ENCODE measurements at regions not wholly inside any gene's neighbourhood (a gene's known extent, or its start where the extent isn't known, plus 50 kb on each side); places are given as distances from the start of the nearest gene placed in this dataset.

DNA sequence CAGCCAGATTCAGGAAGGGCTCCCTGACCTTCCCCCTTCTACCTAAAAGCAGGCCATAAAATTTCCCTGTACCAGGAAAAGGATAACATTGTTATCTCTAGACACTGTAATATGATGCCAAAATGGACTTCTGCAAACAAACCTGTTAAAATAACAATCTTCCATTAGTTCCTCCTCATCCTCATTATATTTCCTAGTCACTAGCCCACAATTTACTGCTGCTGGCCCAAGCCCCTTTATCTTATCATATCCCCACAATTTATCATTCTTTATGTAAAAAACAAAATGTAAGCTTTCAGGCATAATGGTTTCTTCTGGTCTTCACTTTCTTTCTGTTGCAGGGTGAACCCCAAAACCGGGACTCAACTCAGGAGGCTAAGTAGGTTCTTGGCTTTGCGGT is 1132.1 kb upstream of the CNTN5 start:
- no peak overlapping the region for H3K4me3 ChIP-seq (ENCODE audit: control insufficient read depth in 2 of 3, extremely low read depth in 1 of 3, insufficient read depth in 2 of 3, low read depth in 1 of 3, low read length in 3 of 3)
- H3K36me3 ChIP-seq (ENCODE audit: control insufficient read depth in 2 of 2, extremely low read depth in 1 of 2, insufficient read depth in 2 of 2, low read length in 2 of 2), result no peaks in the 10 kb centered on the region
- H2AFZ ChIP-seq (ENCODE audit: control insufficient read depth, low read length), result no peak overlapping the region
- TF ChIP-seq EZH2 (IDR thresholded peaks at IDR 0.05; ENCODE audit: low read length), result no peak
- TF ChIP-seq, protein P1, sequence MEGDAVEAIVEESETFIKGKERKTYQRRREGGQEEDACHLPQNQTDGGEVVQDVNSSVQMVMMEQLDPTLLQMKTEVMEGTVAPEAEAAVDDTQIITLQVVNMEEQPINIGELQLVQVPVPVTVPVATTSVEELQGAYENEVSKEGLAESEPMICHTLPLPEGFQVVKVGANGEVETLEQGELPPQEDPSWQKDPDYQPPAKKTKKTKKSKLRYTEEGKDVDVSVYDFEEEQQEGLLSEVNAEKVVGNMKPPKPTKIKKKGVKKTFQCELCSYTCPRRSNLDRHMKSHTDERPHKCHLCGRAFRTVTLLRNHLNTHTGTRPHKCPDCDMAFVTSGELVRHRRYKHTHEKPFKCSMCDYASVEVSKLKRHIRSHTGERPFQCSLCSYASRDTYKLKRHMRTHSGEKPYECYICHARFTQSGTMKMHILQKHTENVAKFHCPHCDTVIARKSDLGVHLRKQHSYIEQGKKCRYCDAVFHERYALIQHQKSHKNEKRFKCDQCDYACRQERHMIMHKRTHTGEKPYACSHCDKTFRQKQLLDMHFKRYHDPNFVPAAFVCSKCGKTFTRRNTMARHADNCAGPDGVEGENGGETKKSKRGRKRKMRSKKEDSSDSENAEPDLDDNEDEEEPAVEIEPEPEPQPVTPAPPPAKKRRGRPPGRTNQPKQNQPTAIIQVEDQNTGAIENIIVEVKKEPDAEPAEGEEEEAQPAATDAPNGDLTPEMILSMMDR (optimal IDR thresholded peaks at IDR 0.05 in 1 of 3, IDR thresholded peaks at IDR 0.05 in 1 of 3, conservative IDR thresholded peaks at IDR 0.05 in 1 of 3; ENCODE audit: extremely low read depth in 1 of 3, insufficient read depth in 2 of 3, low read length in 3 of 3), result no peak
- H3K9me1 ChIP-seq (ENCODE audit: control insufficient read depth, extremely low read depth, insufficient read depth, low read length), result no peaks in the 10 kb centered on the region
- FAIRE-seq, result no peak
- H3K27ac ChIP-seq (ENCODE audit: control insufficient read depth, insufficient read depth, low read length), result no peak overlapping the region
- H3K79me2 ChIP-seq (ENCODE audit: control insufficient read depth, insufficient read depth, low read length), result no peaks in the 10 kb centered on the region
- H3K9me3 ChIP-seq (ENCODE audit: control insufficient read depth, low read depth, low read length), result no peaks in the 10 kb centered on the region
- H3K9ac ChIP-seq (ENCODE audit: control insufficient read depth, extremely low read depth, insufficient read depth, low read length), result no peak overlapping the region
- DNase-seq (ENCODE audit: low read depth, low spot score), result no peak
- no peaks in the 10 kb centered on the region for H4K20me1 ChIP-seq (ENCODE audit: control insufficient read depth, extremely low read depth, insufficient read depth, low read length)
- H3K4me2 ChIP-seq (ENCODE audit: control insufficient read depth, extremely low read depth, insufficient read depth, low read depth, low read length), result no peak overlapping the region
- H3K27me3 ChIP-seq (ENCODE audit: control insufficient read depth, extremely low read depth, insufficient read depth, low read length), result no peaks in the 10 kb centered on the region
- H3K4me1 ChIP-seq (ENCODE audit: control insufficient read depth, extremely low read depth, insufficient read depth, low read length), result no peaks in the 10 kb centered on the region
- dilution Hi-C loops (cut with MboI; ENCODE audit: extremely low pct_ligation_motif_present, low sequenced_read_pairs), result no loop called here

DNA sequence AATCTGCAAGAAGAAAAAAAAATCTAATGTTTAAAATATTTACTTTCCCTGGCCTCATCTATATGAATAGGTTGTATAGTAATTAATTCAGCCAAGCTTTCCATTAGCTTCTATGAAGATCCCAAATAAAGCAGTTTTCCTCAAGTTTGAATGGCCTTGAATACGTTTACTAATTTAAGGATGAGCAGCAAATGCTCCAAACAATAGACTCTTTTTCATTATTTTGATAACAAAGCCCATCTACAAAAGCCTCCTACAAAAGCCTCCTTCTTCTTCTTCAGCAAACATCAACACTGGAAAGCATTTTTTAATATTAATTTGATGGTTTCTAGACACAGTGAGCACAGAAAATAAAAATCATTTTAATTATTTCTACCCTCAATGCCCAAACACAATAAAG is 1130.3 kb upstream of the CNTN5 start:
- Histone ChIP-seq H3K27ac (ENCODE audit: control insufficient read depth, insufficient read depth, low read length) (no peak overlapping the region), H3K27me3 (ENCODE audit: control insufficient read depth, extremely low read depth, insufficient read depth, low read length) (no peaks in the 10 kb centered on the region), H3K79me2 (ENCODE audit: control insufficient read depth, insufficient read depth, low read length) (no peaks in the 10 kb centered on the region), H3K9ac (ENCODE audit: control insufficient read depth, extremely low read depth, insufficient read depth, low read length) (no peak overlapping the region), H3K4me1 (ENCODE audit: control insufficient read depth, extremely low read depth, insufficient read depth, low read length) (no peaks in the 10 kb centered on the region), H3K4me2 (ENCODE audit: control insufficient read depth, extremely low read depth, insufficient read depth, low read depth, low read length) (no peak overlapping the region), H3K4me3 (ENCODE audit: control insufficient read depth in 2 of 3, extremely low read depth in 1 of 3, insufficient read depth in 2 of 3, low read depth in 1 of 3, low read length in 3 of 3) (no peak overlapping the region), H3K9me3 (ENCODE audit: control insufficient read depth, low read depth, low read length) (no peaks in the 10 kb centered on the region), H4K20me1 (ENCODE audit: control insufficient read depth, extremely low read depth, insufficient read depth, low read length) (no peaks in the 10 kb centered on the region), H3K9me1 (ENCODE audit: control insufficient read depth, extremely low read depth, insufficient read depth, low read length) (no peaks in the 10 kb centered on the region), H2AFZ (ENCODE audit: control insufficient read depth, low read length) (no peak overlapping the region), H3K36me3 (ENCODE audit: control insufficient read depth in 2 of 2, extremely low read depth in 1 of 2, insufficient read depth in 2 of 2, low read length in 2 of 2) (no peaks in the 10 kb centered on the region)
- TF ChIP-seq, protein P1 (optimal IDR thresholded peaks at IDR 0.05 in 1 of 3, IDR thresholded peaks at IDR 0.05 in 1 of 3, conservative IDR thresholded peaks at IDR 0.05 in 1 of 3; ENCODE audit: extremely low read depth in 1 of 3, insufficient read depth in 2 of 3, low read length in 3 of 3), result no peak
- no peak for TF ChIP-seq EZH2 (IDR thresholded peaks at IDR 0.05; ENCODE audit: low read length)
- FAIRE-seq (no peak), DNase-seq (ENCODE audit: low read depth, low spot score) (no peak)
- dilution Hi-C loops (cut with MboI; ENCODE audit: extremely low pct_ligation_motif_present, low sequenced_read_pairs), result no loop called here
